Mucosa of gallbladder (tissue), 1 donor: ENCODE measurements at regions not wholly inside any gene's neighbourhood (a gene's known extent, or its start where the extent isn't known, plus 50 kb on each side); places are given as distances from the start of the nearest gene placed in this dataset.

ENCODE experiments used
- DNase-seq: peaks from one replicate; pipeline ENCODE4 v3.0.0-alpha.2; 2020; ENCODE audit warnings: low spot score
- donor health status: DM: no; HTN: no; CAD: no.

DNA sequence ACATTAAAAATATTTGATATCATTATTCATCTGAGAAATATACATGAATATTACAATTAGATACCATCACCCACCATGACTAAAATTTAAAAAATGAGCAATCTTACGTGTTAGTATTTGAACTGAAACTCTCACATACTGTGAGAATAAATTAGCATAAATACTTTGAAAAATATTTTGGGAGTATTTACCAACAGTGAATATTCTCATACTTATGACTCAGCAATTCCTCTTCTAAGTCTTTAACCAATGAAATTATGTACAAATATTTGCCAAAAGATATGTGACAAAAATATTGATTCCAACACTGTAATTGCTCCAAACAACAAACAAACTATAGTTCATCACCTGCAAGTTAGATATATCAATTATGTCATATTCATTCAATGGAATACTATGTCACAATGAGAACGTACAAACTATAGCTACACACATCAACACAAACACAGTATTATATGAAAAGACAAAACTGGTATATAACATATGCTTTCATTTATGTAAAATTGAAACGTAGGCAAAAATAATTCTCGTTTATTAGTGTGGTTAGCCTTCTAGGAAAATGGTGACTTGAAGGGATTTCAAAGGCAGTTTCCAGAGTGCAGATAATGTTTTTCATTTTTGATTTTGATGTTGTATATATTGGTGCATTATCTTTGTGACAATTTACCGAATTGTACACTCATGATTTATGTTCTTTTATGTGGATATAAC lies 742.2 kb downstream of the SLC16A7 start:
- no peak for DNase-seq

DNA sequence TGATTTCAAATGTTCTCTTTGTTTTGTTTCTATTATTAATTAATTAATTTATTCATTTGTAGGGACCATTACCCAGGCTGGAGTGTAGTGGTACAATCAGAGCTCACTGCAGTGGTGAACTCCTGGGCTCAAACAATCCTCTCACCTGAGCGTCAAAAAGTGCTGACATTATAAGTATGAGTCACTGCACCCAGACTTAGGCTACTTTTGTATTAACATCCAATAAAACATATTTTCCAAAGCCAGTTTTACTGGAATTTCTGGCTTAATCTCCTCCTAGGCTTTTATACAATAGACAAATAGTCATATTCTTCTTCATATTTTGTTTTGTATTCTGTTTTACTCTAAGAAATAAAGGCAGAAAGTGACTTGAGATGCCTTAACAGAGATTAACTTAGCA lies 749.6 kb downstream of the SLC16A7 start:
- no peak for DNase-seq

DNA sequence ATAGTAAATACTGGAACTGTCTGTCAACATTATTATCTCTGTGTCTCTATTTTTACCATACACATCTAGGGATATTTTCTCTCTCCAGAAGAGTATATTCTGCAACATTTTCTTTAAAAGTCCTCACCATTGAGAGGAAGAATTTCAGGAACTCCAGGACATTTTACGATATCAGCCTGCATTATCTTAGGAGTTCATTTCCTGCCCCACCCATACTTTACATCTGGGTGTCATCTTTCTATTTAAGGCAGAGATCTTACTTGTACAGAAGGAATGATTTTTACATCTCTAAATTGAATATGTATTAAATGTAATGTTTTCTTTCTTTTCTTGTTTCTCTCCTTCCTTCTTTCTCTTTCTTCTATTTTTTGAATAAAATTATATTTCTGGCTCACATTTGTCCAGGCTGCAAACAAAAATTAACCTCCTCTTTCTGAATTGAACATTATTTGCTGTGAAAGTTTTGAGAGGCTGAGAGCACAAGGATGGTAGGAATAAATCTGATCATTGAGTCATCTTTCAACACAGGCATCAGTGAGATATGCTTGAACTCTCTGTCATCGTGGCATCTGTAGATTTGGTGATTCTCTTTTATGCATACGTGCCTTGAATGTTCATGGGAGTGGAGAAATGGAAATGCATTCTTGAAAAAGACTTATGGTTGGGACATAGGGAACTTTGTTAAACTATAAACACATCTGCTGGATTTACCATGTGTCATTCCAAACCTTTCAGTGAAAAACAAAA lies 753.6 kb downstream of the SLC16A7 start:
- no peak for DNase-seq

DNA sequence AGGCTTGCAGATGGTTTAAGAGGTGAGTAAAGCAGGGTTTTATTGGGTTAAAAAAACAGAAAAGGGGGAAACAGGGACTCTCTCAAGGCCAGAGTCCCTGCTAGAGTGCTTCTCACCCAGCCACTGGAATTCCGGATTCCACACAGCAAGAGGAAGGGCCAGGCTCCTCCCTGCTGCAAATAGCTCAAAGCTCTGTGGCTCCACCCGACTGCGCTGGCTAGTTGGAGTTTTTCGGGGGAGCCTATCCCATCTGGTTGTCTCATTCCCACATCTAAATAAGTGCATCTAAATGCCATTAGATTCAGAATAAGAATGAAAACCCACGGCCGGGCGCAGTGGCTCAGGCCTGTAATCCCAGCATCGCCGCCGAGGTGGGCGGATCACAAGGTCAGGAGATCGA lies 791.5 kb downstream of the SLC16A7 start:
- DNase-seq = no peak

DNA sequence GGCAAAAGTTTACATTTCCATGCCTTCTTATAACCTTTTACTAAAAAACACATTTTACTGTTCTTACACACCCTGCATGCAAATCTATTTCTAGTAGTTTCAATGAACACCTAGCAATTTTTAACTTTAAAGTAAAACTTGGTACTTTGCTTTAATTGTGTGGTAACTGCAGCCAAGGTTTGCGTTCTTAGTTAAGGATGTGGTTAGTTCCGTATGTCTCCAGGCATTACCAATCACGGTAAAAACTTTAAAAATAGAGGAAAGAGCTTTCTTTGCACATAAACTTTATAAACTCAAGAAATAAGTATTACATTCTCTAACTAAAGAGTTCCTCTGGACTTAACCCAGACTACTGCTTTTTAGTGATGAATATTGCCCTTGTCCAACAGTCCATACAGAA lies 795.2 kb downstream of the SLC16A7 start:
- DNase-seq = no peak

DNA sequence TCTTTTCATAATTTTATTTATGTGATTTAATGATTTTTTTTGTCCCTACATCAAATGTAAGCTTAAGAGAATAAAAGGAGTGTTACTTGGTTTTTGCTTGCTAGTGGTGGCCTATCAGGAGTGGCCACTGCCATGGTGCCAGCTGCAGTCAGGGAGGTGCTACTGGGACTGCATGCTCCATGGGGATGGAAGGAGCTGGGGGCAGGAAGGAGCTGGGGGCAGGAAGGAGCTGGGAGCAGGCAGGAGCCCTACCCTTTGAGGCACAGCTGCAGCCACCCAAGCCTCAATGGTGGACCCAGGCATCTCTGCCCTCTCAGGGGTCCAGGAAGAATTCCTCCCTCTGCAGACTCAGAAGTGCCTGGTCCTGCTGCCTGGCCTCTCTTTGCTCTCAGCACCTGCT lies 796.0 kb downstream of the SLC16A7 start:
- DNase-seq = no peak

DNA sequence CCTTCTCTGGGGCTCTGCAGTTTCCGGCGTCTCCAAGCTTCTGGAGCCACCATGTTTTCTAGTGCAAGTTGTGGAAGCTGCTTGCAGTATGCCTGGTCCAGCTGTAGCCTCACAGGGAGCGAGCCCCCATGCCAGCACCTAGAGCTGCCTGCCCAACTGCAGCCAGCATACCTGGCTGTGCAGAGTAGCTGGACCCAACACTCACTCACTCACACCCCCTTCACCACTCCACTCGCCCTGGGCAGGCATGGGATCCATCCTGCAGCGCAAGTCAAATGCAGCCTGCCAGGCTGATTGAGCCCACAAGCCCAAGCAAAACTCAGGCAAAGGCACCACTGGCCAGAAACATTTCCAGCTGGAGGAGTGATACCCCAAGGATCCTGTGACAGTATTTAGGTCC lies 797.3 kb downstream of the SLC16A7 start:
- DNase-seq = no peak

DNA sequence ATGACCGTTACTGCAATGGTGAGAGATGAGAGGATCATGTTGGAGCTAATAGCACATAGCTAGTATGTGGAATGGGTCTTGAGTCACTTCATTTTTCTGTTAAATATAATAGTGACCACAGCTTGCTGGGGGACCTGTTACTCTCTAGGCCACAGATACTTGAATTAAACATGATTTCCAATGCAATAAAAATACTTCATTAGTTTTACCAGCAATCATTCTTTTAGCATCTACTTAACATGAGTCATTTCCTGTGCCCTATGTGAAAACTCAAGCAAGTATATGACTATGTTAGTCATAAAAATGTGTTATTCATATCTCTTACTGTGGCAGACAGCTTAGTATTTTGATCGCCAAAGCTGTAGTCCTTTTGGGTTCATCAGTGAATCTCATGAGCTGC lies 798.8 kb downstream of the SLC16A7 start:
- no peak for DNase-seq

DNA sequence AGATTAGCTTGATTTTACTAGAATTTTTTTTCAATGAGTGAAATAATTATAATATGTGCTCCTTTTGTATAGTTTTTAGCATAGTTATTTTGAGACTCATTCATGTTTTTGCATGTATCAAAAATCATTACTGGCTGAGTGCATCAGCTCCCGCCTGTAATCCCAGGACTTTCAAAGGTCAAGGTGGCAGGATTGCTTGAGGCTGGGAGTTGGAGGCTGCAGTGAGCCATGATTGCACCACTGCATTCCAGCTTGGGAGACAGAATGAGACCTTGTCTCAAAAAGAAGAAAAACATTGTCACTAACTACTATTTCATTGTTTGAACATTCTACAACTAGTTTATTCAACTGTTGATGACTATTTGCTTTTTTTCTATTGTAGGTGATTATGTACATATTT lies 802.7 kb downstream of the SLC16A7 start:
- DNase-seq = no peak

DNA sequence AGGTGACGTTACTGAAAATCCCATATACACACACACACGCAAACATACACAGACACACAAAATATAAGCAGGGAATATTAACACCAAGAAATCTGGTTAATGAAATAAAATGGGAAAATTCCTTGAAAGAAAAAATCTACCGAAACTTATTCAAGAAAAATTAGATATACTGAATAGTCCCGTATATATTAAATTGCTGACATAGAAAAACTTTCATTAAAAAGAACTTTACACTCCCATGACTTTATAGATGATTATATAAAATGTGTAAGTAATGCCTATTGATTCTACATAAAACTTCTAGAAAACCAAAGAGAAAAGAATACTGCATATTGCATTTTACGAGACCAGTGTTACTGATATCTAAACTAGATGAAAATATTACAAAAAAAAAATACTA lies 803.2 kb downstream of the SLC16A7 start:
- no peak for DNase-seq

DNA sequence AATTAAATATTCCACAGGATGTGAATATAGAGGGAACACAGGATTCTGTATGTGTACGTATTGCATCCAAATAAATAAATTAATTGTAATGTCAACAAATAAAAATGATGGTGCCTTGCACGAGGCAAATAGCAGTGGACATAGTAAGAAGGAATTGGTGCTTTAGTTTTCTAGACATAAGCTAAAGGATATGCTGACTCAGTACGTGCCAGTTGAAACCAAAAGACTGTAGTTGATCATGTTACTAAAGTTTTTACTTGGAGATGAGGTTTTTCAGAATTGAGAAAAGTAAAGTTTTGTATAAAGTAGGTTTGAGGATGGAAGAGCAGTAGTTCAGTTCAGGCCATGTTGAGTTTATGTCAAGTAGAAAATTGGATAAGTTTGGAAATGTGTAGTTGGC lies 807.2 kb downstream of the SLC16A7 start:
- DNase-seq = no peak

DNA sequence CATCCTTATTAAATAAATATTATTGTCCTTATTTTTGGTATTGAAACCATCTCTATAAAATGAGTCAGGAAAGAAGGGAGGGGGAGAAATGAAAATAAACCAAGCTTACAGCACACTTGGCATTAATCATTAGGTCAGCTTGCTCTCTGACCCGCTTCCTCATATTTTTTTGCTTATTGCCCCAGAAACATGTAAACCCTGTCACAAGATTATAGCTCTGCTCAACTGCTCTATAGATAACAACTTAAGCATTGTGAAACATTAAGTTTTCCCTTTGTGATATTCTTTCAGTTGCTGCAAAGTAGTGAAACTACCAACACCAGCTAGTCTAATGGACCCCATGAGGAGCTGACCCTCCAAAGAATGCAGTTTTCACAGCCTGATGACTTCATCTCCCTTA lies 819.5 kb downstream of the SLC16A7 start:
- DNase-seq = no peak

DNA sequence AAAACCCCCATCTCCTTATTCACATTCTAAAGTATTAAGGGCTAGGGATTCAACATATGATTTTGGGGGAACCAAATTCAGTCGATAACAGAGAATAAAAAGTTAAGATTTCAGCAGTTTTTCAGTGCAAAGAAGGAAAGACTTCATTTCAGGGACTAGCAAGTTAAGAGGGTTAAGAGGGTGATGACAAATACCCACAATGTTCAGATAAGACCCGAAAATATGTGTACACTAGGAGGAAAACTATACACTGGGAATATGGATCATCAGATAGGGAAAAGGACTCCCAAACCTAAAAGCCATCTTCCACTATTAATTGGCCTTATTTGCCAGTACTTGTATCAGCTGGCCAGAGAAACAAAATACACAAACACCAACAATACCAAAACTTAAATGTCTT lies 824.2 kb downstream of the SLC16A7 start:
- DNase-seq = no peak

DNA sequence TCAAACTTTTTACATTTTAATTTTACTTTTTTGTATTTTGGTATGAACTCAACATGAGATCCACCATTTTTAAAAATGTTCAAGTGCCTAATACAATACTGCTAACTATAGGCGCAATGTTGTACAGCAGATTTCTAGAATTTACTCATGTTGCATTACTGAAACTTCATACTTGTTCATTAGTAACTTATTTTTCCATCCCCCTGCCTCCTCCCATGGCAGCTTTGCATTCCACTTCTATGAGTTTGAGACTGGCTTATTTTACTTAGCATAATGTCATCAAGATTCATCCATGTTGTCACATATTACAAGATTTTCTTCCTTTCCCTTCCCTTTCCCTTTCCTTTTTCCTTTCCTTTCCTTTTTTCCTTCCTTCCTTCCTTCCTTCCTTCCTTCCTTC lies 825.9 kb downstream of the SLC16A7 start:
- no peak for DNase-seq

DNA sequence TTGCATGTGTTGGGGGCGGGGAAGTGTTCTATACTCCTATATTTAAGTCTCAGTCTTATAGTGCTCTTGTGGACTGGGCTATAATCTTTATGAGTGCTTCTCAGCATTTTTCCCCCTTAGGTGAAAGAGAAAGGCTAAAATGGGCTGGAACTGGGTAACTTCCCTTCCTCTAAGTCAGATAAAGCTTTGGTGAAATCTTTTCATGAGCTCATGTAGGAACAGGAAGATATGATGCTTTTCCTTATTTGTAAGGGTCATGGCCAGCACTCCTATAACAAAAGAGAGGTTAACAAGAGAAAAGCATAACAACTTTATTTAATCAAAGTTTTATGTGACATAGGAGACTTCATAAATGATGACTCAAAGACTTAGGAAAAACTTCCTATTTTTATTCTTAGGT lies 841.5 kb downstream of the SLC16A7 start:
- no peak for DNase-seq

DNA sequence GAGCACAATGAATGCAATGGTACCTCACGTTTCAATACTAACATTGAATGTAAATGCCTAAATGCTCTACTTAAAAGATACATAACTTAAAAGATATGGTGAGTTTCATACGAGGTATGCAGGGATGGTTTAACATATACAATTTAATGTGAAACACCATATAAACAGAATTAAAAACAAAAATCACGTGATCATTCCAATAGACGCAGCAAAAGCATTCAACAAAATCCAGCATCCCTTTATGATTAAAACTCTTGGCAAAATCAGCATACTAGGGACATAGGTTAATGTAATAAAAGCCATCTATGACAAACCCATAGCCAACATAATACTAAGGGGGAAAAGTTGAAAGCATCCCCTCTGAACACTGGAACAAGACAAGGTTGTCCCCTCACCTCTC lies 845.7 kb downstream of the SLC16A7 start:
- no peak for DNase-seq

DNA sequence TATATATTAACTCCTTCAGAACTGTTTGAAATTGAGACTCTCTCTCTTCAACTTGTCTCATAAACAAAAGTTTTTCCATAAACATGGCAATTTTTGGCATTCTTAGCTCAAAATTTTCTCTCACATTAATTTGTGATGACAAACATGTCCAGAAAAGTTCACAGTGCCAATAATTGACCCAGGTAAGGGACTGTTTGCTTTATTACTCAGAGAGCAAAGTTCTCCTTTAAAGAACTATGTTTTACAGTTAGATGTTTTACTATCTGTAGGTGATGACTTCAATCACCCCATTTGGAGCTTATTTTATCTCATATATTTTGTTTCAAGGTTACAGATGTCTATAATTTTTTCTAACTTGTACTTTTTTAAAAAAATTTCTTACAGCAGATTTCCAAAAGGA lies 855.6 kb downstream of the SLC16A7 start:
- no peak for DNase-seq

DNA sequence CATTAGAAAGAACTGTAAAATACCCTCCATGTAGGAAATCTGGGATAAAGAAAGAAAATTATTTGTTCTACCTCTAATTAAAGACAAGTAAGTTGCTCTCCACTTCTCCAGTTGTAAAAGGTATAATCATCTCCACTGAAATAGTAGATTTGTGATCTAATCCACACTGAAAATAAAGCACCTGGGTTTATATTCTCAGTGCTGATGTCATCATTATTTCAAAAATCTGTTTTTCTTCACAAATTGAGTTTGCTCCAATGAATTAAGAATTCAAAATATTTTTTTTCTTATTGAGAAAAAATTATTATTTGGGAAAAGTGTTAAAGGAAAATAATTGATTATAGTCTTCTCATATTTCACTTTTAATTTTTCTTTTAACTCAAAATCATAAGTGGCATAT lies 869.2 kb downstream of the SLC16A7 start:
- DNase-seq = no peak

DNA sequence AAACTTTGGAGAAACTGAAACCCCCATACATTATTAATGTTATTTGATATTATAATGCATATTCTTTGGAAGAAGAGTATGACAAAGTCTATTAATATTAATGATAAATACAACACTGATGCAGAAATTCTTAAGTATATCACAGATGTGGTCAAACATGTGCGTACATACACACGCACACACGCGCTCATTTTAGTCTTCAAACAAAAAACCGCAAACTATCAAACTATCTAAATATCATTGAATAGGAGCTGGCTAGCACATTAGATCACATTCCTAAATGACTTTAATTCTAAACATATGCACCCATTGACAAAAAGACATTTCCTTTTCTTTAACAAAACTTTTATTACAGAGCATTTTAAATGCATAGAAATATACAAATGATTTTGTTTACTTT lies 872.7 kb downstream of the SLC16A7 start:
- no peak for DNase-seq

DNA sequence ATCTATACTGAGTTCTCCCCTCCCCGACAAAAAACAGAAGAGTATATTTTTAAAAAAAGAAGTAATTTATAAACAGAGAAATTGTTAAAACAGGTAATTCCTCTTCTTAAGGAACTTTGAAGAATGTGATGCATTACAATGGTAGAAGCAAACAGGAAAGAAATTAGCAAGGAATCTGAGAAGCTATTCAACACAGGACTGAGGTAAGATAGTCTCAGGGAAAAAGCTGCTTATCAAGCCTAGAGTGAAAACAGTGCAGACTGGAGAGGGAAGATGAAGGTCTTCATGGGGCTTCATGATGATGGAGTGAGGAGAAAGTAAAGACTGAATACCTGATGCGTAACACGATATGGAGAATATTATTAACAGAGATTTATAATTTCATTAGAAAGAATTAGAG lies 880.0 kb downstream of the SLC16A7 start:
- DNase-seq = no peak

DNA sequence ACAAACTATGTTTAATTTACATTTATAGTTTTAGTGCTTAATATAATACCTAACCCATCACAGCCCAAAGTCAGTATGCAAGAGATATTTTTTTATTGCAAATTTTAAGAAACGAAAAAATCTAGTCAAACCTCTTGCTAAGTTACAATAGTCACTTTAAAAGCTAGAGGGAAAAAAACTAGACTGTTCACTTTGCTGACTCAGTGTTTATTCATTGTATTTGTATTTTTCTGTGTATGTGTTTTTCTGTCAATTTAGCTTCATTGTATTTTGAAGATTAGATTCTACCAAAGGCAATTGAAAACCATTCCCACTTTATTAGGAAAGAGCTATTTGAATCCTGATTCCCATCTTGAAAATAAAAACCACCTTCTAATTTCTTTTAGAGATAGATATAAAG lies 891.5 kb downstream of the SLC16A7 start:
- DNase-seq = no peak

DNA sequence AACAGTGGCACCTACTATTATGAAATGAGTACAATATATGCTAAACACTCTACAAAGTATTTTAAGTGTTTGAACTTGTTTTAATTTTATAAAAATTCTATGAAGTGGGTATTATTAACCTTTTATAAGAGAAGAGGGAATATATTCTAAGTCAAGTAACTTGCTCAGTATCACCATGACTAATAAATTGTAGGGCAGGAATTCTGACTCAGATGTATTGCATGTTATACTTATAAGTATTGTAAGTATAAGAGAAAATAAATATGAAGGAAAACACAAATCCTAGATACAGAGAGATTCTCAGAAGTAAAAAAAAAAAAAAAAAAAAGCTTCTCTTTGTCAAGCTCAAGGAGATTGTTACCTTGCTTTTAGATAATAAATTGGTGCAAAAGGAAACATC lies 893.2 kb downstream of the SLC16A7 start:
- no peak for DNase-seq

DNA sequence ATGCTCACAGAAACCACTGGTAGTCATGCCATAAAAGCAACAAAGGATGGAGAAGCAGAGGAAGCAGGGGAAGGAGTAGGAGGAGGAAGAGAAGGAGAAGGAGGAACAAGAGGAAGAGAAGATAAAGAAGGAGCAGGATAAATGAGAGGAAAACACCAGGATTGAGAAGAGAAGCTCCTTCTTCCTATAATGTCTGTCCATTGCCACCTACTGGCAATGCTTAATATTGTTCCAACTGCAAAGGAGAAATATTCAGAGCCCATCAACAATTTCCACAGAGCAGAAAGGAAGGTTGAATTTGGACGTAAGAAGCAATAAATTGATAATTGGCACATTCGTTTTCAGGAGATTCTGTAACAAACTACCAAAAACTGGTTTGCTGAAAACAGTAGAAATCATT lies 898.4 kb downstream of the SLC16A7 start:
- no peak for DNase-seq

DNA sequence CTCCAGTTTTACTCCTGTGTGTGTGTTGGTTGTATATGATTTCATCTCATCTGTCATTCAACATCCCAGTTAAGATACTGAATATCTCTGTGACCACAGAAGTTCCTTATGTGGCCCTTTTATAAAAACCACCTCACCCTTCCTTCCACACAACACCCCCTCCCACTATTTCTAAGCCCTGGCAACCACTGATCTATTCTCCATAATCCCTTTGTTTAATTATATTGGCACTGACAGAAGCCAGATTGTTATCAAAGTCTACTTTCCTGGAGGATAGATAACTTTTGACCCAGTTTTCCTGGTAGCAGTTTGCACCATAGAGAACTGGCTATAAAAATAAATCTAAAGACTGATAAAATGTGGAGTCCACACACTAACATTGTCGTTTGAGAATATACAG lies 902.8 kb downstream of the SLC16A7 start:
- DNase-seq = no peak
